K562 (cell line): ENCODE measurements at regions not wholly inside any gene's neighbourhood (a gene's known extent, or its start where the extent isn't known, plus 50 kb on each side); places are given as distances from the start of the nearest gene placed in this dataset.

Experiments
- ATAC-seq: fragments of 200-7000 bp; cut with Tn5 transposase; 3 replicates; pipeline ENCODE4 v1.9.1; 2020; ENCODE audit warnings: moderate library complexity
- BruUV-seq: library from RNA; stranded (reverse); fragments of 400-500 nt; replicated peaks from 2 replicates; lab custom pipeline; 2021; lab: Mats Ljungman, UMichigan
- CTCF ChIA-PET: fragments of 300-600 bp; formaldehyde crosslinking; extraction: SDS; loops from one replicate; lab custom pipeline; 2021; ENCODE audit warnings: low intra/inter-chr PET ratio; lab: Yijun Ruan, JAX
- POLR2A ChIA-PET: fragments of 300-600, 350-650 bp; sonication (Branson Sonifier 250); formaldehyde crosslinking; extraction: SDS; loops from one replicate; lab custom pipeline; 2021; ENCODE audit warnings: antibody characterized with exemption, inconsistent platforms; lab: Yijun Ruan, JAX
- DNase-seq, 4 experiments: peaks; one replicate each; pipeline versions ENCODE4 v3.0.0 to v3.0.0-alpha.2; 2011 to 2018; ENCODE audit warnings: low spot score in 3 of 4, mixed read lengths in 3 of 4; ENCODE audit errors: extremely low read depth in 1 of 4
- FAIRE-seq: peaks from 2 replicates; lab custom pipeline; 2011; peaks lifted over from hg19 to GRCh38; lab: Jason Lieb, UNC
- H2AFZ ChIP-seq: 2 replicates; pipeline ENCODE4 v1.6.0; 2011; ENCODE audit warnings: low read depth, low read length, control low read depth, inconsistent platforms
- H3K27ac ChIP-seq: fragments of 200-600 bp; 3 replicates; pipeline ENCODE4 v1.8.0; 2011; ENCODE audit warnings: low read depth, mild to moderate bottlenecking, control low read depth, inconsistent platforms, low read length, moderate library complexity, mixed read lengths; ENCODE audit errors: extremely low read depth
- H3K27me3 ChIP-seq, 2 experiments: fragments of 300-600 bp in 1 of 2; 2 replicates in 1 of 2; 3 replicates in 1 of 2; pipeline versions ENCODE4 v1.6.0 to v1.8.0; 2011; ENCODE audit warnings: inconsistent platforms in 2 of 2, low read length in 2 of 2, mild to moderate bottlenecking in 1 of 2, mixed read lengths in 1 of 2, moderate library complexity in 1 of 2; ENCODE audit not compliant: control insufficient read depth in 2 of 2, insufficient read depth in 2 of 2
- H3K36me3 ChIP-seq: fragments of 300-600 bp; 3 replicates; pipeline ENCODE4 v1.8.0; 2011; ENCODE audit warnings: mild to moderate bottlenecking, low read length, inconsistent platforms; ENCODE audit not compliant: control insufficient read depth, insufficient read depth
- H3K4me1 ChIP-seq, 2 experiments: fragments of 200-600 bp in 1 of 2; replicated peaks in 1 of 2; 2 replicates in 1 of 2; 3 replicates in 1 of 2; pipeline versions ENCODE4 v1.5.1 to v1.8.0; 2011; ENCODE audit warnings: inconsistent platforms in 2 of 2, low read length in 2 of 2, mild to moderate bottlenecking in 1 of 2, mixed read lengths in 1 of 2, moderate library complexity in 1 of 2; ENCODE audit not compliant: control insufficient read depth in 2 of 2, insufficient read depth in 2 of 2
- H3K4me2 ChIP-seq: 2 replicates; pipeline ENCODE4 v1.6.1; 2011; ENCODE audit warnings: low read length, control low read depth, inconsistent platforms, mixed read lengths; ENCODE audit not compliant: insufficient read depth
- H3K4me3 ChIP-seq: fragments of 200-600 bp; sonication (generic), shearing (Covaris generic); 2 replicates; pipeline ENCODE4 v1.5.1; 2016; ENCODE audit warnings: control low read depth, inconsistent platforms
- H3K79me2 ChIP-seq: fragments of 200-600 bp; 3 replicates; pipeline ENCODE4 v1.8.0; 2011; ENCODE audit warnings: low read length, inconsistent platforms; ENCODE audit not compliant: control insufficient read depth, insufficient read depth
- H3K9ac ChIP-seq, 2 experiments: 2 replicates each; pipeline versions ENCODE4 v1.6.0 to v1.6.1; 2011; ENCODE audit warnings: low read depth in 2 of 2, low read length in 2 of 2, control low read depth in 1 of 2, inconsistent platforms in 1 of 2, mild to moderate bottlenecking in 1 of 2, mixed read lengths in 1 of 2; ENCODE audit not compliant: insufficient read depth in 1 of 2
- H3K9me1 ChIP-seq: one replicate; pipeline ENCODE4 v1.6.0; 2011; ENCODE audit warnings: inconsistent platforms, mild to moderate bottlenecking, low read length, moderate library complexity; ENCODE audit not compliant: control insufficient read depth, insufficient read depth
- H3K9me3 ChIP-seq: replicated peaks from 2 replicates; pipeline ENCODE4 v1.5.1; 2011; ENCODE audit warnings: low read depth, low read length, inconsistent platforms; ENCODE audit not compliant: control insufficient read depth, insufficient read depth
- H4K20me1 ChIP-seq: replicated peaks from 2 replicates; pipeline ENCODE4 v1.6.1; 2011; ENCODE audit warnings: low read length, inconsistent platforms, mixed read lengths; ENCODE audit not compliant: control insufficient read depth, insufficient read depth
- BCL6 ChIP-seq: fragments of 250-450 bp; sonication (Bioruptor Pico); IDR thresholded peaks from 2 replicates; pipeline ENCODE4 v1.4.0; 2020
- GATAD2B ChIP-seq: fragments of 450-650 bp; IDR thresholded peaks from 2 replicates; pipeline ENCODE4 v1.6.1; 2017; ENCODE audit warnings: mild to moderate bottlenecking, borderline replicate concordance
- HBP1 ChIP-seq: fragments of 450-650 bp; formaldehyde crosslinking; IDR thresholded peaks from 2 replicates; pipeline ENCODE4 v1.4.0; 2022; ENCODE audit warnings: missing genetic modification characterization
- KLF6 ChIP-seq: fragments of 250-450 bp; sonication (Bioruptor Pico); IDR thresholded peaks from 2 replicates; pipeline ENCODE4 v1.4.0; 2020; ENCODE audit warnings: mild to moderate bottlenecking, moderate library complexity, borderline replicate concordance
- NUFIP1 ChIP-seq: fragments of 450-650 bp; IDR thresholded peaks from 2 replicates; pipeline ENCODE4 v1.6.1; 2018; ENCODE audit not compliant: partially characterized antibody
- PBX2 ChIP-seq, 2 experiments: IDR thresholded peaks in 1 of 2; conservative IDR thresholded peaks in 1 of 2; 2 replicates each; pipeline ENCODE4 v1.6.1; 2016; ENCODE audit warnings: low read depth in 2 of 2, mild to moderate bottlenecking in 1 of 2, missing compliant biosample characterization in 1 of 2, missing genetic modification characterization in 1 of 2, moderate library complexity in 1 of 2
- PCBP2 ChIP-seq: fragments of 200-400 bp; formaldehyde crosslinking; IDR thresholded peaks from 2 replicates; pipeline ENCODE4 v1.6.1; 2018; ENCODE audit warnings: low read length, low read depth, mild to moderate bottlenecking, moderate library complexity; ENCODE audit not compliant: poor library complexity, severe bottlenecking
- PTBP1 ChIP-seq: fragments of 200-400 bp; formaldehyde crosslinking; IDR thresholded peaks from 2 replicates; pipeline ENCODE4 v1.6.1; 2017; ENCODE audit warnings: low read depth, low read length
- SIN3A ChIP-seq, 2 experiments: fragments of 150-350 bp in 1 of 2; IDR thresholded peaks; 2 replicates each; pipeline ENCODE4 v1.6.1; 2011 to 2016; ENCODE audit warnings: borderline replicate concordance in 2 of 2, low read depth in 2 of 2, low read length in 2 of 2, mild to moderate bottlenecking in 2 of 2, moderate library complexity in 2 of 2; ENCODE audit not compliant: control insufficient read depth in 1 of 2
- SMAD4 ChIP-seq: fragments of 250-450 bp; sonication (Bioruptor Pico); conservative IDR thresholded peaks from 2 replicates; pipeline ENCODE4 v1.8.0; 2021; ENCODE audit warnings: inconsistent platforms, mild to moderate bottlenecking, moderate library complexity
- TCF15 ChIP-seq: fragments of 250-450 bp; sonication (Bioruptor Pico); IDR thresholded peaks from 2 replicates; pipeline ENCODE4 v1.8.0; 2022; ENCODE audit warnings: moderate library complexity, mild to moderate bottlenecking, inconsistent platforms
- ZNF311 ChIP-seq: fragments of 250-450 bp; sonication (Bioruptor Pico); IDR thresholded peaks from 2 replicates; pipeline ENCODE4 v1.4.0; 2020; ENCODE audit warnings: mild to moderate bottlenecking, moderate library complexity
- ZNF561 ChIP-seq: fragments of 450-650 bp; formaldehyde crosslinking; conservative IDR thresholded peaks from 2 replicates; pipeline ENCODE4 v1.4.0; 2020; ENCODE audit warnings: mild to moderate bottlenecking, moderate library complexity
- WGBS: fragments of 100-300 bp; shearing (Covaris generic); methylation state at CpG from one replicate; pipeline ENCODE4 v1.1.6; 2016; ENCODE audit warnings: low coverage, mixed read lengths; ENCODE audit not compliant: insufficient coverage; ENCODE audit errors: missing lambda C conversion rate; 5-methylcytosine and 5-hydroxymethylcytosine counted together
- in situ Hi-C: fragments of 300-500 bp; cut with MboI; formaldehyde crosslinking; loops from 4 replicates; pipeline ENCODE4 v1.15.0; 2018; ENCODE audit warnings: inconsistent platforms, mixed read lengths
- intact Hi-C: fragments of 100-400 bp; cut with micrococcal nuclease; formaldehyde crosslinking; loops from 2 replicates; pipeline ENCODE4 v1.14.2; 2022

- Histone ChIP-seq H3K9ac (no peak overlapping the region), H2AFZ (no peak overlapping the region), H3K79me2 (no peaks in the 10 kb centered on the region), H3K9me1 (no peaks in the 10 kb centered on the region), H3K27me3 (no peaks in the 10 kb centered on the region), H3K4me3 (no peak overlapping the region), H3K4me1 (no peaks in the 10 kb centered on the region), H3K27ac (no peak overlapping the region), H4K20me1 (no peaks in the 10 kb centered on the region), H3K9me3 (no peaks in the 10 kb centered on the region), H3K4me2 (no peak overlapping the region), H3K36me3 (no peaks in the 10 kb centered on the region)
- FAIRE-seq, result no peak
- intact Hi-C loops (loop anchor here (5.0 kb wide), 1 partner anchor 108 kb away; the partner anchor contains the start of gene FUCA2), in situ Hi-C loops (no loop called here)
- CTCF ChIA-PET, result interaction anchor here (0.7 kb wide), 2 partner anchors 20 to 34 kb away, joined by 4 to 7 read pairs; no protein-coding TSS in a partner anchor
- BruUV-seq, result no TSS peak
- ATAC-seq, result no peak
- TF ChIP-seq GATAD2B (no peak), NUFIP1 (no peak), PCBP2 (no peak), ZNF311 (CRISPR knock-in tag) (no peak), PTBP1 (no peak), PBX2 (CRISPR knock-in tag; IDR thresholded peaks at IDR 0.05; ENCODE audit: low read depth) (no peak), PBX2 (tag; conservative IDR thresholded peaks at IDR 0.05; ENCODE audit: low read depth) (no peak), BCL6 (CRISPR knock-in tag) (no peak), SMAD4 (CRISPR knock-in tag) (no peak), KLF6 (no peak), ZNF561 (CRISPR knock-in tag) (no peak), HBP1 (CRISPR knock-in tag) (no peak), SIN3A (IDR thresholded peaks at IDR 0.05; ENCODE audit: borderline replicate concordance in 2 of 2, control insufficient read depth in 1 of 2, low read depth in 2 of 2, low read length in 2 of 2) (no peak), TCF15 (CRISPR knock-in tag) (no peak)
- no peak for DNase-seq
- WGBS, result 36% methylated on average over 8 of the region's 8 CpGs
- POLR2A ChIA-PET, result interaction anchor here (0.6 to 0.9 kb wide), 2 partner anchors 11 to 169 kb away, joined by 3 read pairs; partner anchors contain the start of genes ADAT2 and PEX3
Observed at GRCh38 chr6:143619824-143620401, 57.9 kb upstream of the PHACTR2 start.
